Tibial artery (tissue), 4 donors: ENCODE measurements at regions not wholly inside any gene's neighbourhood (a gene's known extent, or its start where the extent isn't known, plus 50 kb on each side); places are given as distances from the start of the nearest gene placed in this dataset.

Experiments
- DNase-seq, 2 donors: peaks; one replicate each; pipeline ENCODE4 v3.0.0-alpha.2; 2019
- H3K27ac ChIP-seq, 2 donors: fragments of 200-600 bp; sonication (generic) in 1 of 2; 1 replicate in 1 of 2; 2 replicates in 1 of 2; pipeline ENCODE4 v1.5.1; 2018 to 2019; ENCODE audit warnings: mild to moderate bottlenecking in 1 of 2
- H3K27me3 ChIP-seq, 2 donors: fragments of 200-600 bp; sonication (generic) in 1 of 2; one replicate each; pipeline versions ENCODE4 v1.5.1 to v1.6.0; 2016 to 2019
- H3K36me3 ChIP-seq, 3 donors: fragments of 200-600 bp; sonication (generic) in 2 of 3; one replicate each; pipeline ENCODE4 v1.5.1; 2016 to 2019; ENCODE audit warnings: mild to moderate bottlenecking in 2 of 3
- H3K4me1 ChIP-seq, 4 donors: fragments of 200-600 bp; sonication (generic) in 2 of 4; 1 replicate in 3 of 4; 2 replicates in 1 of 4; pipeline ENCODE4 v1.5.1; 2016 to 2019
- H3K4me3 ChIP-seq, 2 donors: fragments of 200-600 bp; sonication (generic) in 1 of 2; 1 replicate in 1 of 2; 2 replicates in 1 of 2; pipeline ENCODE4 v1.5.1; 2018 to 2019; ENCODE audit warnings: mild to moderate bottlenecking in 2 of 2
- H3K9me3 ChIP-seq, 3 donors: fragments of 200-600 bp; sonication (generic) in 1 of 3; one replicate each; pipeline ENCODE4 v1.5.1; 2016 to 2019
- intact Hi-C: fragments of 100-400 bp; cut with DNase I; formaldehyde crosslinking; loops from one replicate; pipeline ENCODE4 v1.15.0; 2023; ENCODE audit warnings: low total_unique reads
- TF ChIP-seq, protein P1 (sequence below), 2 experiments: fragments of 200-600 bp in 1 of 2; fragments of 450-650 bp in 1 of 2; IDR thresholded peaks; one replicate each; pipeline ENCODE4 v1.5.1; 2017 to 2019; ENCODE audit warnings: antibody characterized with exemption in 2 of 2, mild to moderate bottlenecking in 1 of 2, moderate library complexity in 1 of 2

DNA sequence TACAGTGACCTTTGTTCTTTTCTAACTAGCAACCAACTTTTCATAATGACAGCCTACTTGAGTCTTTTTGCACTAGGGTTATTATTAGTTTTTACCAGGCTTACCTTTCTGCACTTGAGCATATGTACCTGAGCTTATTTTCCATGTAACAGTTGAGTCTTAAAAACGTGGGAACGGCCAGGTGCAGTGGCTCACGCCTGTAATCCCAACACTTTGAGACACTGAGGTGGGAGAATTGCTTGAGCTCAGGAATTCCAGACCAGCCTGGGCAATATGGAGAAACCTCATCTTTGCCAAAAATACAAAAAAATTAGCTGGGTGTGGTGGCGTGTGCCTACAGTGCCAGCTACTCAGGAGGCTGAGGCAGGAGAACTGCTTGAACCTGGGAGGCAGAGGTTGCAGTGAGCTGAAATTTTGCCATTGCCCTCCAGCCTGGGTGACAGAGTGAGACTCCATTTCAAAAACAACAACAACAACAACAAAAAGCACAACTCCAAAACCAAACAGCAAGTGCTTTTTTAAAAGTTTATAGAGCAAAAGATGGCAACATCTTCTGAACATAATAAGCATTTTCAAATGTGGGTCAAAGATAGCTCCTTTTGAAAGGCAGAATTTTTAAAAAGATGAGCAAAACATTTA, 57.1 kb upstream of the CD28 start:
- no peak overlapping the region for H3K4me3 ChIP-seq
- no peaks in the 10 kb centered on the region for H3K9me3 ChIP-seq
- peak overlapping the region in 1 of 2 donors; percentile 44 for H3K27ac ChIP-seq
- no peaks in the 10 kb centered on the region for H3K36me3 ChIP-seq
- H3K27me3 ChIP-seq = no peaks in the 10 kb centered on the region
- intact Hi-C loops = no loop called here
- TF ChIP-seq, protein P1, sequence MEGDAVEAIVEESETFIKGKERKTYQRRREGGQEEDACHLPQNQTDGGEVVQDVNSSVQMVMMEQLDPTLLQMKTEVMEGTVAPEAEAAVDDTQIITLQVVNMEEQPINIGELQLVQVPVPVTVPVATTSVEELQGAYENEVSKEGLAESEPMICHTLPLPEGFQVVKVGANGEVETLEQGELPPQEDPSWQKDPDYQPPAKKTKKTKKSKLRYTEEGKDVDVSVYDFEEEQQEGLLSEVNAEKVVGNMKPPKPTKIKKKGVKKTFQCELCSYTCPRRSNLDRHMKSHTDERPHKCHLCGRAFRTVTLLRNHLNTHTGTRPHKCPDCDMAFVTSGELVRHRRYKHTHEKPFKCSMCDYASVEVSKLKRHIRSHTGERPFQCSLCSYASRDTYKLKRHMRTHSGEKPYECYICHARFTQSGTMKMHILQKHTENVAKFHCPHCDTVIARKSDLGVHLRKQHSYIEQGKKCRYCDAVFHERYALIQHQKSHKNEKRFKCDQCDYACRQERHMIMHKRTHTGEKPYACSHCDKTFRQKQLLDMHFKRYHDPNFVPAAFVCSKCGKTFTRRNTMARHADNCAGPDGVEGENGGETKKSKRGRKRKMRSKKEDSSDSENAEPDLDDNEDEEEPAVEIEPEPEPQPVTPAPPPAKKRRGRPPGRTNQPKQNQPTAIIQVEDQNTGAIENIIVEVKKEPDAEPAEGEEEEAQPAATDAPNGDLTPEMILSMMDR (IDR thresholded peaks at IDR 0.05) = no peak
- H3K4me1 ChIP-seq = peaks cover 0 to 35% (median 25%) of the 10 kb centered on the region in 4 donors
- DNase-seq = no peak

DNA sequence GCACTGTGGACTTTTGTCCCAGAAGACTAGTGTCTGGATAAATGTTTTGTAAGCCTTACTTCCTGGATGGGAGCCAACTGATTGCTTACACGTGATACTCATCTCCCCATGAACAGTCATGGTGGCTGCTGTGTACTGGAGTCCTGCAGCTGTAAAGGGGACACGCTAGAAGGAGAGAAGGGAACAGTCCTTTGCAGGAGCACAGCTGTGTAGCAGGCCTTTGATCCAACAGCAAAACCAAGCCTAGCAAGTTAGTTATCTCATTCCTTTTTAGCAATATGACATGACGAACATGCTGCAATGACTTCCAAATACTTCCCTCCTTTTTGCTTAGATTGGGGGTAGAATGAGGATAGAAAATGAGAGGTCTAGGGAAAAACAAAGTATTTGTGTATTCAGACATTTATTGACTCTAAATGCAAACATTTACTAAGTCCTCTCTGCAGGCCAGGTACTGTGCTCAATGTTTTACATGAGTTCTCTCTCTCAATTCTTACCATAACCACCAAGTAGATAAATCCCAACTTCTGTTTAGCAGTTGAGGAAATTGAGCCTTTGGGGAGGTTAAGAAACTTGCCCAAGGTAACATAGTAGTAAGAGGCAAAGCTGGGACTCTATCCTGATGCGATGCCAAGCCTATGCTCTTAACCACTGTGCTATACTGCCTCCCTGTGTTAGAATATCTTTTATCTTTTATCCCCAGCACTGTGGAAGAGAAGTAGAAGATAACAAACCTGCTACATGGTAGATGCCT, 55.4 kb upstream of the CD28 start:
- TF ChIP-seq, protein P1 (IDR thresholded peaks at IDR 0.05) = peak; percentile 45 to 56
- Histone ChIP-seq H3K36me3 (no peaks in the 10 kb centered on the region), H3K4me3 (no peak overlapping the region), H3K4me1 (peaks cover 0 to 35% (median 25%) of the 10 kb centered on the region in 4 donors), H3K9me3 (no peaks in the 10 kb centered on the region), H3K27ac (peak overlapping the region; percentile 44 to 53), H3K27me3 (no peaks in the 10 kb centered on the region)
- no peak for DNase-seq
- intact Hi-C loops = loop anchor here (5.0 to 10.0 kb wide), 2 partner anchors 164 to 169 kb away; no protein-coding TSS in a partner anchor

DNA sequence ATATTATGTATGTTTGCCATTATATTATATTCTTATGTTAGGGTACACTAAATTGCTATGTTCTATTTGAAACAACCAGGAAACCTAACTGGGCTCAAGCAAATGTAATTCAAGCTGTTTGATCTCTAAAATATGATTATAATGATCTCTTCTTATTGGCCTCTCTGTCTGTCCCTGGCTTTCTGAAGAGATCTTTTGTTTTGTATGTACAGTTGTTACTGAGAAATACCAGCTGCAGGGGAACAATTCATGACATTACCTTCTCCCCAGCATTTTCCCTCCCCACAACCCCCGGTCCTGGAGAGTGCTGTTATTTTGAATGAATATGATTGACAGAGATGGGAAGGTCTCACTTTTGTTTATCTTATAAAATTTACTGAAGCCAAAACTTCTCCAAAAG, 54.8 kb upstream of the CD28 start:
- Histone ChIP-seq H3K4me3 (no peak overlapping the region), H3K9me3 (no peaks in the 10 kb centered on the region), H3K4me1 (peaks cover 0 to 34% (median 25%) of the 10 kb centered on the region in 4 donors), H3K36me3 (no peaks in the 10 kb centered on the region), H3K27me3 (no peaks in the 10 kb centered on the region), H3K27ac (peak overlapping the region in 1 of 2 donors; percentile 33)
- DNase-seq = no peak
- TF ChIP-seq, protein P1 (IDR thresholded peaks at IDR 0.05) = no peak
- intact Hi-C loops = loop anchor here (5.0 to 10.0 kb wide), 2 partner anchors 163 to 169 kb away; no protein-coding TSS in a partner anchor

DNA sequence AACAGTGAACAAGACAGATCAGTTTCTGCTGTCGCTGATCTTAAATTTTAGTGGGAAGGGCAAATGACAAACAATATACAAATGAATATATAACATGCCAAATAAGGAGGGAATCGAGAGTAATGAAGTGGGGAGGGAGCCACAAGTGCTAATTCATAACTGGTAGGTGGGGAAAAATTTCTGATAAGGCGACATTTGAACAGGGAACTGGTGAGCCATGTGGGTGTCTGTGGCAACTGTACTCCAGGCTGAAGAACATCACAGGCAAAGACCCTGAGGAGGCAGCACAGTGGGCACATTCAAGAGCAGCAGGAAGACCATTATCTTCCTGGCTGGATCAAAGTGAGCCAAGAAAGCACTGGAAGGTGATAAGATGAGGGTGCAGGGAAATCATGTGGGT, 51.6 kb upstream of the CD28 start:
- Histone ChIP-seq H3K4me1 (peaks cover 0 to 17% (median 13%) of the 10 kb centered on the region in 4 donors), H3K27me3 (no peaks in the 10 kb centered on the region), H3K4me3 (no peak overlapping the region), H3K27ac (no peak overlapping the region), H3K9me3 (no peaks in the 10 kb centered on the region), H3K36me3 (no peaks in the 10 kb centered on the region)
- no peak for DNase-seq
- TF ChIP-seq, protein P1 (IDR thresholded peaks at IDR 0.05) = no peak
- intact Hi-C loops = loop anchor here (5.0 to 10.0 kb wide), 2 partner anchors 160 to 173 kb away; no protein-coding TSS in a partner anchor

DNA sequence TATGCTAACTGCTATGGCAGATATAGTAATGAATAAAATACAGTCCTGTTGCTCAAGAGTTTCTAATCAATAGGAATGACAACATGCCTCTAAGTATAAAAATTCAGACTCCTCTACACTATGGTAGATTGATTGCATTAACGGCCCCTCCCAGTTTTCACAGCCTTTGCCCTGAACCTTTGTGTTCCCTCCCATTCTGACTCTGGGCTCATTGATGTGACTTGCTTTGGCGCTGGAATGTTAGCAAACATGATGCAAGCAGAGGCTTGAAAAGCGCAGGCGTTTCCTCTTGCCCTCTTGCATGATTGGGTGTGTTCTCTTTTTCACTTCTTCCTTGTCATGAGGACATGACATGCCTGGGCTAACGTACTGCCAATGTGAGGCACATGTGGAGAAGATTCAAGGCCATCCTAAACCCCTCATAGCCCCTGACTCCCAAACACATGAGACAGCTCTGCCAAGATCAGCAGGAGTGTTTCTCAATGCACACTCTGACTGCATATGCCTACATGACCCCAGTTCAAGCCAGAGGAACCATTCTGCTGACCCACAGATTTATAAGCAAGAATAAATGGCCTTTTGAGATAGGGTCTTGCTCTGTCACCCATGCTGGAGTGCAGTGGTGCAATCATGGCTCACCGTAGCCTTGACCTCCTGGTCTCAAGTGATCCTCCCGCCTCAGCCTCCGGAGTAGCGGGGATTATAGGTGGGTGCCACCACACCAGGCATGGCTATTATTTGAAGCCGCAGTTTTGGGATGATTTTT, 49.7 kb upstream of the CD28 start:
- peak; percentile 65 to 78 for DNase-seq
- Histone ChIP-seq H3K27me3 (no peaks in the 10 kb centered on the region), H3K27ac (no peak overlapping the region), H3K9me3 (no peaks in the 10 kb centered on the region), H3K36me3 (no peaks in the 10 kb centered on the region), H3K4me3 (no peak overlapping the region), H3K4me1 (no peaks in the 10 kb centered on the region)
- TF ChIP-seq, protein P1 (IDR thresholded peaks at IDR 0.05) = no peak
- intact Hi-C loops = loop anchor here (10.0 kb wide), 1 partner anchor 158 kb away; no protein-coding TSS in a partner anchor
